A673 (cell line): ENCODE measurements at regions not wholly inside any gene's neighbourhood (a gene's known extent, or its start where the extent isn't known, plus 50 kb on each side); places are given as distances from the start of the nearest gene placed in this dataset.

Experiments used
- CTCF ChIP-seq: fragments of 300-800, 200-600 bp; sonication (generic); conservative IDR thresholded peaks from 2 replicates; pipeline ENCODE4 v1.5.1; 2017; ENCODE audit warnings: low read depth, mild to moderate bottlenecking, antibody characterized with exemption, low read length, moderate library complexity, mixed read lengths
- EZH2 ChIP-seq: fragments of 200-600 bp; sonication (generic); IDR thresholded peaks from 2 replicates; pipeline ENCODE4 v1.6.1; 2017; ENCODE audit warnings: borderline replicate concordance, low read depth, mild to moderate bottlenecking, mixed read lengths, antibody characterized with exemption, low read length; ENCODE audit not compliant: poor library complexity, severe bottlenecking

GRCh38 chr7:109246330-109247077 lies 676.8 kb downstream of the DNAJB9 start:
- TF ChIP-seq CTCF, result no peak
- no peak for TF ChIP-seq EZH2
